SK-N-SH treated with all-trans-retinoic acid at 6 μM for 48 hours (cell line): ENCODE measurements at regions not wholly inside any gene's neighbourhood (a gene's known extent, or its start where the extent isn't known, plus 50 kb on each side); places are given as distances from the start of the nearest gene placed in this dataset.

Source experiments
- ATAC-seq: fragments of 200-7000 bp; cut with Tn5 transposase; 3 replicates; pipeline ENCODE4 v1.9.1; 2020; ENCODE audit warnings: mild to moderate bottlenecking, moderate library complexity
- ARNTL ChIP-seq: fragments of 450-650 bp; formaldehyde crosslinking; IDR thresholded peaks from 2 replicates; pipeline ENCODE4 v1.5.0; 2020; ENCODE audit warnings: low read depth, mild to moderate bottlenecking, moderate library complexity, borderline replicate concordance
- BACH2 ChIP-seq: fragments of 250-450 bp; sonication (Bioruptor Pico); IDR thresholded peaks from 2 replicates; pipeline ENCODE4 v1.9.0; 2021; ENCODE audit warnings: mild to moderate bottlenecking, borderline replicate concordance
- CREB5 ChIP-seq: fragments of 250-450 bp; sonication (Bioruptor Pico); IDR thresholded peaks from 2 replicates; pipeline ENCODE4 v1.5.1; 2020; ENCODE audit warnings: low read depth, mild to moderate bottlenecking, moderate library complexity
- CSDC2 ChIP-seq: fragments of 250-450 bp; sonication (Bioruptor Pico); IDR thresholded peaks from 2 replicates; pipeline ENCODE4 v1.5.0; 2020; ENCODE audit warnings: mild to moderate bottlenecking, moderate library complexity
- CSRNP3 ChIP-seq: fragments of 250-450 bp; sonication (Bioruptor Pico); IDR thresholded peaks from 2 replicates; pipeline ENCODE4 v1.5.1; 2021; ENCODE audit warnings: mild to moderate bottlenecking, moderate library complexity
- ISL1 ChIP-seq: fragments of 250-450 bp; sonication (Bioruptor Pico); IDR thresholded peaks from 2 replicates; pipeline ENCODE4 v2.1.2; 2022; ENCODE audit warnings: mild to moderate bottlenecking, moderate library complexity
- OSR1 ChIP-seq: fragments of 250-450 bp; sonication (Bioruptor Pico); IDR thresholded peaks from 2 replicates; pipeline ENCODE4 v1.8.0; 2022; ENCODE audit warnings: moderate library complexity, mild to moderate bottlenecking, inconsistent platforms
- PPARA ChIP-seq: fragments of 250-450 bp; sonication (Bioruptor Pico); IDR thresholded peaks from 2 replicates; pipeline ENCODE4 v1.5.0; 2020; ENCODE audit warnings: mild to moderate bottlenecking, borderline replicate concordance
- SNAI2 ChIP-seq: fragments of 250-450 bp; sonication (Bioruptor Pico); IDR thresholded peaks from 2 replicates; pipeline ENCODE4 v1.5.0; 2020; ENCODE audit warnings: mild to moderate bottlenecking, moderate library complexity
- TCF4 ChIP-seq: fragments of 250-450 bp; sonication (Bioruptor Pico); IDR thresholded peaks from 2 replicates; pipeline ENCODE4 v1.8.0; 2021; ENCODE audit warnings: mild to moderate bottlenecking, moderate library complexity, borderline replicate concordance
- TOX ChIP-seq: fragments of 250-450 bp; sonication (Bioruptor Pico); IDR thresholded peaks from 2 replicates; pipeline ENCODE4 v1.8.0; 2021; ENCODE audit warnings: mild to moderate bottlenecking, moderate library complexity, borderline replicate concordance
- ZC3H10 ChIP-seq: fragments of 250-450 bp; sonication (Bioruptor Pico); IDR thresholded peaks from 2 replicates; pipeline ENCODE4 v1.5.1; 2021; ENCODE audit warnings: mild to moderate bottlenecking, moderate library complexity
- ZNF565 ChIP-seq: fragments of 450-650 bp; formaldehyde crosslinking; conservative IDR thresholded peaks from 2 replicates; pipeline ENCODE4 v1.5.0; 2020; ENCODE audit warnings: low read depth, mild to moderate bottlenecking, moderate library complexity
- ZNF70 ChIP-seq: fragments of 450-650 bp; formaldehyde crosslinking; IDR thresholded peaks from 2 replicates; pipeline ENCODE4 v1.5.0; 2020; ENCODE audit warnings: mild to moderate bottlenecking, moderate library complexity
- ZNF8 ChIP-seq: fragments of 450-650 bp; formaldehyde crosslinking; IDR thresholded peaks from 2 replicates; pipeline ENCODE4 v1.5.0; 2020; ENCODE audit warnings: mild to moderate bottlenecking, moderate library complexity
- TF ChIP-seq, protein P1 (sequence below): fragments of 250-450 bp; sonication (Bioruptor Pico); IDR thresholded peaks from 2 replicates; pipeline ENCODE4 v1.8.0; 2020; ENCODE audit warnings: mild to moderate bottlenecking, moderate library complexity, borderline replicate concordance
- TF ChIP-seq, protein P2 (sequence below): fragments of 250-450 bp; sonication (Bioruptor Pico); IDR thresholded peaks from 2 replicates; pipeline ENCODE4 v1.8.0; 2021; ENCODE audit warnings: low read depth, mild to moderate bottlenecking, moderate library complexity, borderline replicate concordance
- TF ChIP-seq, protein P3 (sequence below): fragments of 250-450 bp; sonication (Bioruptor Pico); IDR thresholded peaks from 2 replicates; pipeline ENCODE4 v1.5.0; 2020; ENCODE audit warnings: mild to moderate bottlenecking, moderate library complexity

GRCh38 chr6:26156105-26156849, 69.0 kb downstream of the HFE start (continued):
- TF ChIP-seq TOX (peak; percentile 15; the same call in 1 of the 2 replicates), ISL1 (CRISPR knock-in tag) (no peak), CSDC2 (CRISPR knock-in tag) (no peak), ARNTL (no peak), BACH2 (CRISPR knock-in tag) (no peak), ZNF70 (CRISPR knock-in tag) (no peak), CSRNP3 (CRISPR knock-in tag) (0 out of 2 replicates have a peak, but pooled peaks have one; percentile 37), ZC3H10 (no peak; the same call in 1 of the 2 replicates), TCF4 (no peak), SNAI2 (CRISPR knock-in tag) (no peak)
- TF ChIP-seq, protein P1, sequence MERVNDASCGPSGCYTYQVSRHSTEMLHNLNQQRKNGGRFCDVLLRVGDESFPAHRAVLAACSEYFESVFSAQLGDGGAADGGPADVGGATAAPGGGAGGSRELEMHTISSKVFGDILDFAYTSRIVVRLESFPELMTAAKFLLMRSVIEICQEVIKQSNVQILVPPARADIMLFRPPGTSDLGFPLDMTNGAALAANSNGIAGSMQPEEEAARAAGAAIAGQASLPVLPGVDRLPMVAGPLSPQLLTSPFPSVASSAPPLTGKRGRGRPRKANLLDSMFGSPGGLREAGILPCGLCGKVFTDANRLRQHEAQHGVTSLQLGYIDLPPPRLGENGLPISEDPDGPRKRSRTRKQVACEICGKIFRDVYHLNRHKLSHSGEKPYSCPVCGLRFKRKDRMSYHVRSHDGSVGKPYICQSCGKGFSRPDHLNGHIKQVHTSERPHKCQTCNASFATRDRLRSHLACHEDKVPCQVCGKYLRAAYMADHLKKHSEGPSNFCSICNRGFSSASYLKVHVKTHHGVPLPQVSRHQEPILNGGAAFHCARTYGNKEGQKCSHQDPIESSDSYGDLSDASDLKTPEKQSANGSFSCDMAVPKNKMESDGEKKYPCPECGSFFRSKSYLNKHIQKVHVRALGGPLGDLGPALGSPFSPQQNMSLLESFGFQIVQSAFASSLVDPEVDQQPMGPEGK, result peak; percentile 48; the same call in 1 of the 2 replicates

DNA sequence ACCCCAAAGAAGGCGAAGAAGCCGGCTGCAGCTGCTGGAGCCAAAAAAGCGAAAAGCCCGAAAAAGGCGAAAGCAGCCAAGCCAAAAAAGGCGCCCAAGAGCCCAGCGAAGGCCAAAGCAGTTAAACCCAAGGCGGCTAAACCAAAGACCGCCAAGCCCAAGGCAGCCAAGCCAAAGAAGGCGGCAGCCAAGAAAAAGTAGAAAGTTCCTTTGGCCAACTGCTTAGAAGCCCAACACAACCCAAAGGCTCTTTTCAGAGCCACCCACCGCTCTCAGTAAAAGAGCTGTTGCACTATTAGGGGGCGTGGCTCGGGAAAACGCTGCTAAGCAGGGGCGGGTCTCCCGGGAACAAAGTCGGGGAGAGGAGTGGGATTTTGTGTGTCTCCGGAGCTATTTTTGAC, 69.6 kb downstream of the HFE start:
- peak; percentile 30 for ATAC-seq

More for the DNA sequence above, 69.6 kb downstream of the HFE start:
- no peak for TF ChIP-seq TCF4
- no peak for TF ChIP-seq ISL1 (CRISPR knock-in tag)
- no peak for TF ChIP-seq TOX
- TF ChIP-seq ZNF565, result no peak
- TF ChIP-seq, protein P2, sequence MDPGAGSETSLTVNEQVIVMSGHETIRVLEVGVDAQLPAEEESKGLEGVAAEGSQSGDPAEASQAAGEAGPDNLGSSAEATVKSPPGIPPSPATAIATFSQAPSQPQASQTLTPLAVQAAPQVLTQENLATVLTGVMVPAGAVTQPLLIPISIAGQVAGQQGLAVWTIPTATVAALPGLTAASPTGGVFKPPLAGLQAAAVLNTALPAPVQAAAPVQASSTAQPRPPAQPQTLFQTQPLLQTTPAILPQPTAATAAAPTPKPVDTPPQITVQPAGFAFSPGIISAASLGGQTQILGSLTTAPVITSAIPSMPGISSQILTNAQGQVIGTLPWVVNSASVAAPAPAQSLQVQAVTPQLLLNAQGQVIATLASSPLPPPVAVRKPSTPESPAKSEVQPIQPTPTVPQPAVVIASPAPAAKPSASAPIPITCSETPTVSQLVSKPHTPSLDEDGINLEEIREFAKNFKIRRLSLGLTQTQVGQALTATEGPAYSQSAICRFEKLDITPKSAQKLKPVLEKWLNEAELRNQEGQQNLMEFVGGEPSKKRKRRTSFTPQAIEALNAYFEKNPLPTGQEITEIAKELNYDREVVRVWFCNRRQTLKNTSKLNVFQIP (CRISPR knock-in tag), result no peak
- TF ChIP-seq ARNTL, result no peak
- no peak for TF ChIP-seq CSRNP3 (CRISPR knock-in tag)
- no peak for TF ChIP-seq CREB5 (CRISPR knock-in tag)
- TF ChIP-seq BACH2 (CRISPR knock-in tag), result no peak
- TF ChIP-seq ZNF70 (CRISPR knock-in tag), result no peak
- TF ChIP-seq ZNF8 (CRISPR knock-in tag), result no peak
- TF ChIP-seq, protein P1, result no peak
- no peak for TF ChIP-seq ZC3H10
- TF ChIP-seq, protein P3, sequence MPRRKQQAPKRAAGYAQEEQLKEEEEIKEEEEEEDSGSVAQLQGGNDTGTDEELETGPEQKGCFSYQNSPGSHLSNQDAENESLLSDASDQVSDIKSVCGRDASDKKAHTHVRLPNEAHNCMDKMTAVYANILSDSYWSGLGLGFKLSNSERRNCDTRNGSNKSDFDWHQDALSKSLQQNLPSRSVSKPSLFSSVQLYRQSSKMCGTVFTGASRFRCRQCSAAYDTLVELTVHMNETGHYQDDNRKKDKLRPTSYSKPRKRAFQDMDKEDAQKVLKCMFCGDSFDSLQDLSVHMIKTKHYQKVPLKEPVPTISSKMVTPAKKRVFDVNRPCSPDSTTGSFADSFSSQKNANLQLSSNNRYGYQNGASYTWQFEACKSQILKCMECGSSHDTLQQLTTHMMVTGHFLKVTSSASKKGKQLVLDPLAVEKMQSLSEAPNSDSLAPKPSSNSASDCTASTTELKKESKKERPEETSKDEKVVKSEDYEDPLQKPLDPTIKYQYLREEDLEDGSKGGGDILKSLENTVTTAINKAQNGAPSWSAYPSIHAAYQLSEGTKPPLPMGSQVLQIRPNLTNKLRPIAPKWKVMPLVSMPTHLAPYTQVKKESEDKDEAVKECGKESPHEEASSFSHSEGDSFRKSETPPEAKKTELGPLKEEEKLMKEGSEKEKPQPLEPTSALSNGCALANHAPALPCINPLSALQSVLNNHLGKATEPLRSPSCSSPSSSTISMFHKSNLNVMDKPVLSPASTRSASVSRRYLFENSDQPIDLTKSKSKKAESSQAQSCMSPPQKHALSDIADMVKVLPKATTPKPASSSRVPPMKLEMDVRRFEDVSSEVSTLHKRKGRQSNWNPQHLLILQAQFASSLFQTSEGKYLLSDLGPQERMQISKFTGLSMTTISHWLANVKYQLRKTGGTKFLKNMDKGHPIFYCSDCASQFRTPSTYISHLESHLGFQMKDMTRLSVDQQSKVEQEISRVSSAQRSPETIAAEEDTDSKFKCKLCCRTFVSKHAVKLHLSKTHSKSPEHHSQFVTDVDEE (CRISPR knock-in tag), result no peak
- no peak for TF ChIP-seq OSR1 (CRISPR knock-in tag)
- TF ChIP-seq PPARA (CRISPR knock-in tag), result no peak
- TF ChIP-seq, all 23 proteins: peak for 0
